A549 (cell line): ENCODE measurements at regions not wholly inside any gene's neighbourhood (a gene's known extent, or its start where the extent isn't known, plus 50 kb on each side); places are given as distances from the start of the nearest gene placed in this dataset.

ENCODE experiments used
- CEBPB ChIP-seq, 2 experiments: fragments of >200 bp in 1 of 2; sonication (Bioruptor Twin) in 1 of 2; formaldehyde crosslinking in 1 of 2; IDR thresholded peaks; 2 replicates each; pipeline ENCODE4 v1.6.1; 2012 to 2016
- ESRRA ChIP-seq: fragments of 150-350 bp; IDR thresholded peaks from 2 replicates; pipeline ENCODE4 v1.6.1; 2014; ENCODE audit warnings: mild to moderate bottlenecking, low read length, borderline replicate concordance
- JUNB ChIP-seq: fragments of >200 bp; sonication (Bioruptor Twin); formaldehyde crosslinking; IDR thresholded peaks from 2 replicates; pipeline ENCODE4 v1.6.1; 2016
- POLR2A ChIP-seq: IDR thresholded peaks from 2 replicates; pipeline ENCODE4 v1.6.1; 2012; ENCODE audit warnings: mild to moderate bottlenecking, low read length
- POLR2AphosphoS2 ChIP-seq: conservative IDR thresholded peaks from 2 replicates; pipeline ENCODE4 v1.6.1; 2012; ENCODE audit warnings: low read length, improper control_type of control experiment, inconsistent platforms
- TP53 ChIP-seq: fragments of 250-450 bp; sonication (Bioruptor Pico); IDR thresholded peaks from 2 replicates; pipeline ENCODE4 v1.5.0; 2021; ENCODE audit warnings: mild to moderate bottlenecking, moderate library complexity
- USF2 ChIP-seq: fragments of 450-650 bp; IDR thresholded peaks from 2 replicates; pipeline ENCODE4 v1.6.1; 2014; ENCODE audit warnings: antibody characterized with exemption
- ZSCAN20 ChIP-seq: fragments of 250-450 bp; sonication (Bioruptor Pico); IDR thresholded peaks from 2 replicates; pipeline ENCODE4 v1.8.0; 2022; ENCODE audit warnings: mild to moderate bottlenecking, moderate library complexity
- TF ChIP-seq, protein P1 (sequence below): fragments of >200 bp; sonication (Bioruptor Twin); formaldehyde crosslinking; IDR thresholded peaks from 3 replicates; pipeline ENCODE4 v1.5.1; 2016
- TF ChIP-seq, protein P2 (sequence below): IDR thresholded peaks from 2 replicates; pipeline ENCODE4 v1.6.1; 2012

DNA sequence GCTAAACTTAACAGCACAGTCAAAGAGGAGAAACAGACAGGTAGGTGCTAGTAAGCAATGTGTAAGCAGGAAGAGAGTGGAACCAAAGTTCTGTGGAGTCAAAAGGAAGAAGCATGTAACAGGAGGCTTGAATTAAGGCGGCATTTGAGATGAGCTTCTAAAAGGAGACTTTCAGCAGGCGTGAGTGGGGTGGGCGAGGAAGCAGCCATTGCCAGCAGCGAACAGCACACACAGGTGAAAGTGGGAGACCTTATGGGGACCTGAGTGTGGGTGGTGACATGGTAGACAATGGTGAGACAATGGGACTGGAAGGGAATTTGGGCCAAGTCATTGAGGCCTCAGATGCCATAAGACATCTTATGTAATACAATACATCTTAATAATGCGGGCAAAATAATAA, 195.0 kb downstream of the PAX1 start:
- TF ChIP-seq USF2 (no peak), TP53 (CRISPR knock-in tag) (no peak), ZSCAN20 (CRISPR knock-in tag) (no peak), JUNB (no peak), ESRRA (no peak), POLR2A (no peak), POLR2AphosphoS2 (no peak), CEBPB (IDR thresholded peaks at IDR 0.05) (no peak)
- TF ChIP-seq, protein P1, sequence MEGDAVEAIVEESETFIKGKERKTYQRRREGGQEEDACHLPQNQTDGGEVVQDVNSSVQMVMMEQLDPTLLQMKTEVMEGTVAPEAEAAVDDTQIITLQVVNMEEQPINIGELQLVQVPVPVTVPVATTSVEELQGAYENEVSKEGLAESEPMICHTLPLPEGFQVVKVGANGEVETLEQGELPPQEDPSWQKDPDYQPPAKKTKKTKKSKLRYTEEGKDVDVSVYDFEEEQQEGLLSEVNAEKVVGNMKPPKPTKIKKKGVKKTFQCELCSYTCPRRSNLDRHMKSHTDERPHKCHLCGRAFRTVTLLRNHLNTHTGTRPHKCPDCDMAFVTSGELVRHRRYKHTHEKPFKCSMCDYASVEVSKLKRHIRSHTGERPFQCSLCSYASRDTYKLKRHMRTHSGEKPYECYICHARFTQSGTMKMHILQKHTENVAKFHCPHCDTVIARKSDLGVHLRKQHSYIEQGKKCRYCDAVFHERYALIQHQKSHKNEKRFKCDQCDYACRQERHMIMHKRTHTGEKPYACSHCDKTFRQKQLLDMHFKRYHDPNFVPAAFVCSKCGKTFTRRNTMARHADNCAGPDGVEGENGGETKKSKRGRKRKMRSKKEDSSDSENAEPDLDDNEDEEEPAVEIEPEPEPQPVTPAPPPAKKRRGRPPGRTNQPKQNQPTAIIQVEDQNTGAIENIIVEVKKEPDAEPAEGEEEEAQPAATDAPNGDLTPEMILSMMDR: no peak
- TF ChIP-seq, protein P2, sequence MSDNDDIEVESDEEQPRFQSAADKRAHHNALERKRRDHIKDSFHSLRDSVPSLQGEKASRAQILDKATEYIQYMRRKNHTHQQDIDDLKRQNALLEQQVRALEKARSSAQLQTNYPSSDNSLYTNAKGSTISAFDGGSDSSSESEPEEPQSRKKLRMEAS: no peak
